Vagina (tissue), 2 donors: ENCODE measurements at regions not wholly inside any gene's neighbourhood (a gene's known extent, or its start where the extent isn't known, plus 50 kb on each side); places are given as distances from the start of the nearest gene placed in this dataset.

Source experiments
- CTCF ChIP-seq, 3 experiments: fragments of 450-650 bp in 2 of 3; fragments of 200-600 bp in 1 of 3; sonication (generic) in 1 of 3; IDR thresholded peaks; one replicate each; pipeline ENCODE4 v1.5.1; 2017 to 2019; ENCODE audit warnings: antibody characterized with exemption in 3 of 3, mild to moderate bottlenecking in 2 of 3, moderate library complexity in 2 of 3
- POLR2A ChIP-seq, 2 donors: fragments of 450-650 bp; IDR thresholded peaks; one replicate each; pipeline ENCODE4 v1.6.1; 2017; ENCODE audit warnings: antibody characterized with exemption in 2 of 2, mild to moderate bottlenecking in 2 of 2, moderate library complexity in 2 of 2

GRCh38 chr2:43081131-43081765 lies 145.2 kb downstream of the ZFP36L2 start:
- TF ChIP-seq CTCF (IDR thresholded peaks at IDR 0.05) (no peak), POLR2A (IDR thresholded peaks at IDR 0.05) (no peak)
